Upper lobe of right lung (tissue), 1 donor: ENCODE measurements at regions not wholly inside any gene's neighbourhood (a gene's known extent, or its start where the extent isn't known, plus 50 kb on each side); places are given as distances from the start of the nearest gene placed in this dataset.

Experiments used
- ATAC-seq: fragments of 200-7000 bp; cut with Tn5 transposase; one replicate; pipeline ENCODE4 v1.9.1; 2020; ENCODE audit warnings: mild to moderate bottlenecking, moderate library complexity
- DNase-seq: peaks from one replicate; pipeline ENCODE4 v3.0.0-alpha.2; 2020
- H3K27ac ChIP-seq: fragments of 200-600 bp; one replicate; pipeline ENCODE4 v1.8.0; 2022
- H3K27me3 ChIP-seq: fragments of 200-600 bp; one replicate; pipeline ENCODE4 v1.8.0; 2022; ENCODE audit warnings: mild to moderate bottlenecking
- H3K36me3 ChIP-seq: fragments of 200-600 bp; one replicate; pipeline ENCODE4 v1.8.0; 2022
- H3K4me1 ChIP-seq: fragments of 200-600 bp; one replicate; pipeline ENCODE4 v1.8.0; 2022
- H3K4me3 ChIP-seq: fragments of 200-600 bp; one replicate; pipeline ENCODE4 v1.8.0; 2022; ENCODE audit warnings: mild to moderate bottlenecking
- H3K9me3 ChIP-seq: fragments of 200-600 bp; one replicate; pipeline ENCODE4 v1.8.0; 2022
- intact Hi-C: fragments of 100-400 bp; cut with DNase I; formaldehyde crosslinking; loops from one replicate; pipeline ENCODE4 v1.11.0; 2022
- TF ChIP-seq, protein P1 (sequence below): fragments of 200-600 bp; IDR thresholded peaks from one replicate; pipeline ENCODE4 v1.8.0; 2022; ENCODE audit warnings: antibody characterized with exemption
- donor health status: DM: no; HTN: yes; CAD: no; lungs with severe emphysema.

DNA sequence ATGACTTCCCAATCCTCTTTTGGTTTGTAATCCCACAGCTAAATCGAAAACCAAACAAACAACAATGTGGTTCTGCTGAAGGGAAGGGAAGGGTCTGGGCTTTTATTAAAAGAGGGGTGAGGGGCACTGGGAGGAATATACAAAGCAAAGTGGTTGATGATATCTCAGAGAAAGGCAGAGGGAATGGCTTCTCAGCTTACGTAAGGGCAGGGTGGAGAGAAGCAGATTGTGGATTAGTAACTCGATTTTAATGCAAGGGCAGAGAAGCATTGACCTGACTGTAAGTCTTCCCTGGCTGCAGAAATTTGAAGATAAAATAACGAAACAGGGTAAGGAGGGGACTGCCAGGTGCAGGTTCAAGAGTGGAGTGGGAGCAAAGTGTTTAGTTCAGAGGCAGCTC is 438.2 kb upstream of the LRRC7 start:
- DNase-seq (no peak), ATAC-seq (no peak)
- H3K27ac ChIP-seq, result no peak overlapping the region
- intact Hi-C loops, result no loop called here
- H3K36me3 ChIP-seq, result no peaks in the 10 kb centered on the region
- H3K4me3 ChIP-seq, result no peak overlapping the region
- TF ChIP-seq, protein P1, sequence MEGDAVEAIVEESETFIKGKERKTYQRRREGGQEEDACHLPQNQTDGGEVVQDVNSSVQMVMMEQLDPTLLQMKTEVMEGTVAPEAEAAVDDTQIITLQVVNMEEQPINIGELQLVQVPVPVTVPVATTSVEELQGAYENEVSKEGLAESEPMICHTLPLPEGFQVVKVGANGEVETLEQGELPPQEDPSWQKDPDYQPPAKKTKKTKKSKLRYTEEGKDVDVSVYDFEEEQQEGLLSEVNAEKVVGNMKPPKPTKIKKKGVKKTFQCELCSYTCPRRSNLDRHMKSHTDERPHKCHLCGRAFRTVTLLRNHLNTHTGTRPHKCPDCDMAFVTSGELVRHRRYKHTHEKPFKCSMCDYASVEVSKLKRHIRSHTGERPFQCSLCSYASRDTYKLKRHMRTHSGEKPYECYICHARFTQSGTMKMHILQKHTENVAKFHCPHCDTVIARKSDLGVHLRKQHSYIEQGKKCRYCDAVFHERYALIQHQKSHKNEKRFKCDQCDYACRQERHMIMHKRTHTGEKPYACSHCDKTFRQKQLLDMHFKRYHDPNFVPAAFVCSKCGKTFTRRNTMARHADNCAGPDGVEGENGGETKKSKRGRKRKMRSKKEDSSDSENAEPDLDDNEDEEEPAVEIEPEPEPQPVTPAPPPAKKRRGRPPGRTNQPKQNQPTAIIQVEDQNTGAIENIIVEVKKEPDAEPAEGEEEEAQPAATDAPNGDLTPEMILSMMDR, result no peak
- H3K9me3 ChIP-seq, result no peaks in the 10 kb centered on the region
- H3K4me1 ChIP-seq, result no peaks in the 10 kb centered on the region
- no peaks in the 10 kb centered on the region for H3K27me3 ChIP-seq

DNA sequence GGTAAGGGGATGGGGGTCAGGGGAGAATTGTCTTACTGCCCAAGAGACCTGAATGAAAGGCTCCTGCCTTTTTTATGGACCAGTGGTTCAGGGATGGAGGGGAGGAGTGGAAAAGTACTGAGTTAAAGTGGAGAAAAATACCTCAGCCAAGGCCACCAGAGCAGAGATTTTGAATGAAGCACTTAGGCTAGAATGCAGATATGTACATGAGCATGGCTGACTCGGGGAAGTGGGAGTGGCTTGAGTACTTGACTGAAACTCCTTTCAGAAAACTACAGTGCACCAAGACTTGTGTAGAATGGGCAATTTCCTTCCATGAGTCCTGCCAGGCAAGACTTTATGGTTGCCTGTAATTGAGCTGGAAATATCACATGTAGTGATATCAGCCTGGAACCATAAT is 429.6 kb upstream of the LRRC7 start:
- H3K4me1 ChIP-seq, result no peaks in the 10 kb centered on the region
- intact Hi-C loops, result no loop called here
- H3K4me3 ChIP-seq, result no peak overlapping the region
- H3K9me3 ChIP-seq, result no peaks in the 10 kb centered on the region
- TF ChIP-seq, protein P1, result no peak
- no peaks in the 10 kb centered on the region for H3K36me3 ChIP-seq
- H3K27ac ChIP-seq, result no peak overlapping the region
- no peak for DNase-seq
- no peak for ATAC-seq
- H3K27me3 ChIP-seq, result no peaks in the 10 kb centered on the region

DNA sequence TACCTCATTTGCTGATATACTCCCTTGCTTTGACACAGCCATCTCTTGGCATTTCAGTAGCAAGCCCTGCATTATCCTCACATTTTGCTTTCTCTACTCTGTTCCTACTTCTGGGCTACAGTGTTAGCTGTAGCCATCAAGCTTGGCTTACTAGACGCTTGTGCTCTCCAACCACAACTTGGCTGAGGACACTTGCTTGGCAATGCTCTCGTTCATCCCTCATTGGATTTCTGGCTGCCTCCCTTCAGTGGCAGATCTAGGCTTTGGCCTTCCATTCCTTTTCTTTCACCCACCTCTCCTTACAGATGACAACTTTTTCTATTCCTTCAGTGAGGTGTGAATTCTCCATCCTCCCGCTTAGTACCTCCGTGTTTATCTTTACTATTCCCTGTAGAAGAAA is 428.7 kb upstream of the LRRC7 start:
- intact Hi-C loops, result no loop called here
- H3K27me3 ChIP-seq, result no peaks in the 10 kb centered on the region
- H3K4me3 ChIP-seq, result no peak overlapping the region
- TF ChIP-seq, protein P1, result no peak
- no peaks in the 10 kb centered on the region for H3K4me1 ChIP-seq
- no peak for DNase-seq
- H3K36me3 ChIP-seq, result no peaks in the 10 kb centered on the region
- H3K27ac ChIP-seq, result no peak overlapping the region
- ATAC-seq, result no peak
- no peaks in the 10 kb centered on the region for H3K9me3 ChIP-seq

DNA sequence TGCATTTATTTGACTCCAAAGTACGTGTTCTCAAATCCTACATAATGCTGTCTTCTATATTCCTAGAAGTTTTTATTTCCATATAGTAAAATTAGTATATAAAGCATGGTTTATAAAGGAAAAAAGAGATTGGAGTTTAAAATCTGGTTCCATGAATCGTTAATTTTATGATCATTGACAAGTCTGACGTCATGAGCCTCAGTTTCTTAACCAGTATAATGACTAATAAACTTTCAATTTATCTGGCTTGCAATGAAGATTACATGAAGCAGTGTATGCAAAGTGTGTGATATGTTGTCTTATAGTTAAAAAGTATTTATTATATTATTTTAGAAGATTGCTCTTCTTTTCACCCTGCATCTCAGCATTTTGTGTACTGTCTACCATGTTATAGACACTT is 421.4 kb upstream of the LRRC7 start:
- no peak for DNase-seq
- TF ChIP-seq, protein P1, result no peak
- no peak for ATAC-seq
- no peak overlapping the region for H3K27ac ChIP-seq
- H3K9me3 ChIP-seq, result no peaks in the 10 kb centered on the region
- H3K4me3 ChIP-seq, result no peak overlapping the region
- no peaks in the 10 kb centered on the region for H3K27me3 ChIP-seq
- intact Hi-C loops, result no loop called here
- H3K36me3 ChIP-seq, result no peaks in the 10 kb centered on the region
- no peaks in the 10 kb centered on the region for H3K4me1 ChIP-seq

DNA sequence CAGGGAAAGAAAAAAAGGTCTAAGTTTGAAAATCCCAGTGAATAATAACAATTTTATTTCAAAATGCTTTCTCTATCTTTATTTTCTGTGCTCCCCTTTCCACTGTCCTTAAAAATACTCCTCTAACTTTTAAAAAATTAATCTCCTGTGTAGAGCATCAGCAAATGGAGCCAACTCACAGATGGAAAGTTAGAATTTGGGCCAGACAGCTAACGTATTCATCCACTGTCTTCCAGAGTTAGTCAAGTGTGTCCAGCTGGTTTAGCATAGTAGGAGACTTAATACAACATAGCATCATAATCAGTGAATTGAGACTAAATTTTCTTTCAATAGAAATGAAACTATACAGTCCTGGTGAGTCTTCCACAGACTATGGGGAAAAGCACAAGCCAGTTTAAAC is 419.0 kb upstream of the LRRC7 start:
- H3K4me1 ChIP-seq, result no peaks in the 10 kb centered on the region
- H3K27me3 ChIP-seq, result no peaks in the 10 kb centered on the region
- TF ChIP-seq, protein P1, result no peak
- no peaks in the 10 kb centered on the region for H3K36me3 ChIP-seq
- no peaks in the 10 kb centered on the region for H3K9me3 ChIP-seq
- intact Hi-C loops, result no loop called here
- ATAC-seq (no peak), DNase-seq (no peak)
- no peak overlapping the region for H3K4me3 ChIP-seq
- H3K27ac ChIP-seq, result no peak overlapping the region

DNA sequence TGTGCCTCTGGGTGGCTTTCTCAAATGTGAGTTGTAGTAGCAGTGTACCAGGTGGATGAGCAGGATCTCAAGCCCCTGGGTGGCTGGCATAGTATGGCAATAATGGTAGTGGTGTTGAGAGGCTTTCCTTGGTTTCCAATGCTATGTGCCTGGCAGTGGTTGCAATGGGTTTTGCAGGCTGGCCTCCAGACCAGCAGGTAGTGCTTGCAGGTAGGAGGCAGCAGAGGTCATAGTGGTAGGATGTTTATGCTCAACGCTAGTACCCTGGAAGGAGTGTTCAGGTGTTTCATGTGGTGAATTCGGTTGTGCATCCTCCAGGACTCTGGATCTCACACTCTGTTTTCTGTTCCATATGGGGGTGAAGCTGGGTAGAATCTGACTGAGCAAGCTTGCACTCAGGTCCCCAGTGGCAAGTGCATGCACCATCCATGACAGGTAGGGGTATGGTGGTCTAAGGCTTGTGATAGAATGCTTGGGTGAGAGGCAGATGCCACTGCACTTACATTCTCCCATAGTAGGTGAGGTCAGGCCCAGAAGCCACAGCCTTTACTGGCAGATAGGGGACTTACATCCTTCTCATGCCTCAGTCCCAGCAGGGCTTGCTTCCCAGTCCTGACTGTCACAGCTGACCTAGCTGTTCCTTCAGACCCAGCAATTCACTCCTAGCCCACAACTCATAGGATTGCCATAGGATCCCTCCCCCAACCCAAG is 410.5 kb upstream of the LRRC7 start:
- Histone ChIP-seq H3K27me3 (no peaks in the 10 kb centered on the region), H3K4me1 (no peaks in the 10 kb centered on the region), H3K4me3 (no peak overlapping the region), H3K36me3 (no peaks in the 10 kb centered on the region), H3K27ac (no peak overlapping the region), H3K9me3 (peaks cover 2% of the 10 kb centered on the region)
- TF ChIP-seq, protein P1, result no peak
- DNase-seq, result no peak
- ATAC-seq, result no peak
- intact Hi-C loops, result no loop called here
